Mucosa of descending colon (tissue), 3 donors: ENCODE measurements at regions not wholly inside any gene's neighbourhood (a gene's known extent, or its start where the extent isn't known, plus 50 kb on each side); places are given as distances from the start of the nearest gene placed in this dataset.

Experiments
- ATAC-seq: fragments of 200-7000 bp; cut with Tn5 transposase; one replicate; pipeline ENCODE4 v1.9.1; 2020; ENCODE audit warnings: mild to moderate bottlenecking, moderate library complexity
- DNase-seq, 3 donors: peaks; one replicate each; pipeline ENCODE4 v3.0.0-alpha.2; 2020
- H3K36me3 ChIP-seq: fragments of 200-600 bp; one replicate; pipeline ENCODE4 v1.8.0; 2021; ENCODE audit warnings: low read depth, mild to moderate bottlenecking
- H3K4me1 ChIP-seq: fragments of 200-600 bp; one replicate; pipeline ENCODE4 v1.8.0; 2021; ENCODE audit warnings: low read depth, mild to moderate bottlenecking
- H3K4me3 ChIP-seq: fragments of 200-600 bp; one replicate; pipeline ENCODE4 v1.8.0; 2021; ENCODE audit warnings: mild to moderate bottlenecking
- H3K9me3 ChIP-seq: fragments of 200-600 bp; one replicate; pipeline ENCODE4 v1.8.0; 2021; ENCODE audit warnings: mild to moderate bottlenecking
- CTCF ChIP-seq: fragments of 200-600 bp; IDR thresholded peaks from one replicate; pipeline ENCODE4 v1.8.0; 2022; ENCODE audit warnings: antibody characterized with exemption, mild to moderate bottlenecking
- intact Hi-C, 2 donors: fragments of 100-400 bp; cut with DNase I in 1 of 2; cut with micrococcal nuclease in 1 of 2; formaldehyde crosslinking; loops; one replicate each; pipeline versions ENCODE4 v1.11.0 to v1.11.1; 2022; cut with DNase I, micrococcal nuclease
- donor health status: DM: no; HTN: no; CAD: no; lungs with moderate emphysema.
- donor health status: DM: no; HTN: no; CAD: no.
- donor health status: DM: no; HTN: yes; CAD: no.

GRCh38 chr1:168443899-168444298, 99.9 kb downstream of the XCL2 start:
- intact Hi-C loops = loop anchor here in 1 of 2 donors (5.0 kb wide), 1 partner anchor 128 kb away; no protein-coding TSS in a partner anchor
- no peaks in the 10 kb centered on the region for H3K9me3 ChIP-seq
- no peak for DNase-seq
- ATAC-seq = peak; percentile 39
- no peaks in the 10 kb centered on the region for H3K4me1 ChIP-seq
- no peak for TF ChIP-seq CTCF
- no peak overlapping the region for H3K4me3 ChIP-seq
- no peaks in the 10 kb centered on the region for H3K36me3 ChIP-seq

GRCh38 chr1:168443356-168443755, 100.4 kb downstream of the XCL2 start:
- TF ChIP-seq CTCF = no peak
- Histone ChIP-seq H3K9me3 (no peaks in the 10 kb centered on the region), H3K4me3 (no peak overlapping the region), H3K36me3 (no peaks in the 10 kb centered on the region), H3K4me1 (no peaks in the 10 kb centered on the region)
- no peak for ATAC-seq
- intact Hi-C loops = loop anchor here in 1 of 2 donors (5.0 kb wide), 1 partner anchor 129 kb away; no protein-coding TSS in a partner anchor
- DNase-seq = no peak

GRCh38 chr1:168442931-168443330, 100.9 kb downstream of the XCL2 start:
- no peak for TF ChIP-seq CTCF
- intact Hi-C loops = loop anchor here in 1 of 2 donors (5.0 kb wide), 1 partner anchor 129 kb away; no protein-coding TSS in a partner anchor

GRCh38 chr1:168441745-168442144, 102.1 kb downstream of the XCL2 start:
- no peaks in the 10 kb centered on the region for H3K4me1 ChIP-seq
- no peak overlapping the region for H3K4me3 ChIP-seq
- H3K9me3 ChIP-seq = no peaks in the 10 kb centered on the region
- TF ChIP-seq CTCF = no peak
- intact Hi-C loops = loop anchor here in 1 of 2 donors (5.0 kb wide), 1 partner anchor 131 kb away; no protein-coding TSS in a partner anchor
- no peaks in the 10 kb centered on the region for H3K36me3 ChIP-seq
- no peak for DNase-seq
- ATAC-seq = no peak

More at GRCh38 chr1:168442931-168443330, 100.9 kb downstream of the XCL2 start:
- DNase-seq (no peak), ATAC-seq (no peak)
- H3K4me3 ChIP-seq = no peak overlapping the region
- H3K9me3 ChIP-seq = no peaks in the 10 kb centered on the region
- no peaks in the 10 kb centered on the region for H3K36me3 ChIP-seq
- H3K4me1 ChIP-seq = no peaks in the 10 kb centered on the region

GRCh38 chr1:168439456-168440375, 104.1 kb downstream of the XCL2 start:
- ATAC-seq (peak; percentile 87), DNase-seq (peak in 2 of 3 donors; percentile 53 to 91)
- no peak for TF ChIP-seq CTCF
- no peaks in the 10 kb centered on the region for H3K36me3 ChIP-seq
- intact Hi-C loops = loop anchor here in 1 of 2 donors (5.0 kb wide), 1 partner anchor 133 kb away; no protein-coding TSS in a partner anchor
- no peaks in the 10 kb centered on the region for H3K4me1 ChIP-seq
- no peak overlapping the region for H3K4me3 ChIP-seq
- H3K9me3 ChIP-seq = no peaks in the 10 kb centered on the region
